Lower leg skin (tissue), 4 donors: ENCODE measurements at regions not wholly inside any gene's neighbourhood (a gene's known extent, or its start where the extent isn't known, plus 50 kb on each side); places are given as distances from the start of the nearest gene placed in this dataset.

ENCODE experiments used
- DNase-seq, 2 donors: peaks; one replicate each; pipeline ENCODE4 v3.0.0-alpha.2; 2019; ENCODE audit warnings: low spot score in 2 of 2
- H3K4me3 ChIP-seq: fragments of 200-600 bp; sonication (generic); 2 replicates; pipeline ENCODE4 v1.5.1; 2017; ENCODE audit warnings: mild to moderate bottlenecking, low read depth; ENCODE audit not compliant: poor library complexity, severe bottlenecking
- CTCF ChIP-seq, 3 donors: fragments of 450-650 bp; IDR thresholded peaks; one replicate each; pipeline ENCODE4 v1.5.1; 2016; ENCODE audit warnings: antibody characterized with exemption in 3 of 3, mild to moderate bottlenecking in 3 of 3, moderate library complexity in 2 of 3
- POLR2A ChIP-seq, 2 donors: fragments of 450-650 bp; IDR thresholded peaks; one replicate each; pipeline ENCODE4 v1.6.1; 2016 to 2017; ENCODE audit warnings: antibody characterized with exemption in 2 of 2, mild to moderate bottlenecking in 1 of 2, moderate library complexity in 1 of 2
- WGBS, 2 donors: methylation state at CpG; one replicate each; pipeline ENCODE4 v1.1.5; 2018; 5-methylcytosine and 5-hydroxymethylcytosine counted together
- intact Hi-C: fragments of 100-400 bp; cut with DNase I; formaldehyde crosslinking; loops from one replicate; pipeline ENCODE4 v1.15.0; 2023; ENCODE audit warnings: low total_unique reads

GRCh38 chr4:67035986-67036385, 509.3 kb downstream of the CENPC start:
- intact Hi-C loops: no loop called here

GRCh38 chr4:67035501-67035900, 509.8 kb downstream of the CENPC start:
- no peak for TF ChIP-seq POLR2A (IDR thresholded peaks at IDR 0.05)
- no peak for TF ChIP-seq CTCF (IDR thresholded peaks at IDR 0.05)
- WGBS, 2 donors: 2 to 8% methylated on average over 2 of the region's 2 CpGs
- intact Hi-C loops: no loop called here
- no peak overlapping the region for H3K4me3 ChIP-seq
- DNase-seq: peak in 1 of 2 donors; percentile 22

More at GRCh38 chr4:67035986-67036385, 509.3 kb downstream of the CENPC start:
- no peak for DNase-seq
- TF ChIP-seq POLR2A (IDR thresholded peaks at IDR 0.05) (no peak), CTCF (IDR thresholded peaks at IDR 0.05) (no peak)
- WGBS, 2 donors: 64 to 67% methylated on average over 1 of the region's 1 CpG
- H3K4me3 ChIP-seq: no peak overlapping the region

- no peak for TF ChIP-seq POLR2A (IDR thresholded peaks at IDR 0.05)
- TF ChIP-seq CTCF (IDR thresholded peaks at IDR 0.05): no peak
- H3K4me3 ChIP-seq: no peak overlapping the region
- intact Hi-C loops: no loop called here
- DNase-seq: no peak
These were observed 514.7 kb downstream of the CENPC start for GRCh38 chr4:67030636-67031035.

- no peak overlapping the region for H3K4me3 ChIP-seq
- intact Hi-C loops: no loop called here
- WGBS, 2 donors: 89 to 100% methylated on average over 1 of the region's 1 CpG
- no peak for DNase-seq
- TF ChIP-seq POLR2A (IDR thresholded peaks at IDR 0.05): no peak
- no peak for TF ChIP-seq CTCF (IDR thresholded peaks at IDR 0.05)
These were observed 524.9 kb downstream of the CENPC start for GRCh38 chr4:67020438-67020797.

- no peak for TF ChIP-seq POLR2A (IDR thresholded peaks at IDR 0.05)
- no peak for TF ChIP-seq CTCF (IDR thresholded peaks at IDR 0.05)
- H3K4me3 ChIP-seq: no peak overlapping the region
- DNase-seq: no peak
- intact Hi-C loops: no loop called here
- WGBS, 2 donors: 61 to 65% methylated on average over 3 of the region's 3 CpGs
These were observed 525.4 kb downstream of the CENPC start for GRCh38 chr4:67019686-67020437.

- no peak overlapping the region for H3K4me3 ChIP-seq
- no peak for DNase-seq
- intact Hi-C loops: no loop called here
- 89 to 90% methylated on average over 4 of the region's 4 CpGs for WGBS, 2 donors
- TF ChIP-seq CTCF (IDR thresholded peaks at IDR 0.05) (no peak), POLR2A (IDR thresholded peaks at IDR 0.05) (no peak)
These were observed 530.7 kb downstream of the CENPC start for GRCh38 chr4:67014592-67014991.
